ENCODE measurements at regions not wholly inside any gene's neighbourhood (a gene's known extent, or its start where the extent isn't known, plus 50 kb on each side); places are given as distances from the start of the nearest gene placed in this dataset. TPM values are rescaled to one million over a fixed set of nuclear protein-coding genes. Genes with fewer than 3 reads are reported as not detected.

Small RNA genes in the stretch of these regions (small RNA-seq; reads per million reads assigned to genes)
- gene AP003730.1 (not detected), gene RNA5SP346 (not detected), gene RNA5SP347 (not detected)

Measured in fibroblast of the aortic adventitia (primary cell).